Tibial artery (tissue), 4 donors: ENCODE measurements at regions not wholly inside any gene's neighbourhood (a gene's known extent, or its start where the extent isn't known, plus 50 kb on each side); places are given as distances from the start of the nearest gene placed in this dataset.

Source experiments
- DNase-seq, 2 donors: peaks; one replicate each; pipeline ENCODE4 v3.0.0-alpha.2; 2019
- H3K27ac ChIP-seq, 2 donors: fragments of 200-600 bp; sonication (generic) in 1 of 2; 1 replicate in 1 of 2; 2 replicates in 1 of 2; pipeline ENCODE4 v1.5.1; 2018 to 2019; ENCODE audit warnings: mild to moderate bottlenecking in 1 of 2
- H3K27me3 ChIP-seq, 2 donors: fragments of 200-600 bp; sonication (generic) in 1 of 2; one replicate each; pipeline versions ENCODE4 v1.5.1 to v1.6.0; 2016 to 2019
- H3K36me3 ChIP-seq, 3 donors: fragments of 200-600 bp; sonication (generic) in 2 of 3; one replicate each; pipeline ENCODE4 v1.5.1; 2016 to 2019; ENCODE audit warnings: mild to moderate bottlenecking in 2 of 3
- H3K4me1 ChIP-seq, 4 donors: fragments of 200-600 bp; sonication (generic) in 2 of 4; 1 replicate in 3 of 4; 2 replicates in 1 of 4; pipeline ENCODE4 v1.5.1; 2016 to 2019
- H3K4me3 ChIP-seq, 2 donors: fragments of 200-600 bp; sonication (generic) in 1 of 2; 1 replicate in 1 of 2; 2 replicates in 1 of 2; pipeline ENCODE4 v1.5.1; 2018 to 2019; ENCODE audit warnings: mild to moderate bottlenecking in 2 of 2
- H3K9me3 ChIP-seq, 3 donors: fragments of 200-600 bp; sonication (generic) in 1 of 3; one replicate each; pipeline ENCODE4 v1.5.1; 2016 to 2019
- intact Hi-C: fragments of 100-400 bp; cut with DNase I; formaldehyde crosslinking; loops from one replicate; pipeline ENCODE4 v1.15.0; 2023; ENCODE audit warnings: low total_unique reads
- TF ChIP-seq, protein P1 (sequence below), 2 experiments: fragments of 200-600 bp in 1 of 2; fragments of 450-650 bp in 1 of 2; IDR thresholded peaks; one replicate each; pipeline ENCODE4 v1.5.1; 2017 to 2019; ENCODE audit warnings: antibody characterized with exemption in 2 of 2, mild to moderate bottlenecking in 1 of 2, moderate library complexity in 1 of 2

DNA sequence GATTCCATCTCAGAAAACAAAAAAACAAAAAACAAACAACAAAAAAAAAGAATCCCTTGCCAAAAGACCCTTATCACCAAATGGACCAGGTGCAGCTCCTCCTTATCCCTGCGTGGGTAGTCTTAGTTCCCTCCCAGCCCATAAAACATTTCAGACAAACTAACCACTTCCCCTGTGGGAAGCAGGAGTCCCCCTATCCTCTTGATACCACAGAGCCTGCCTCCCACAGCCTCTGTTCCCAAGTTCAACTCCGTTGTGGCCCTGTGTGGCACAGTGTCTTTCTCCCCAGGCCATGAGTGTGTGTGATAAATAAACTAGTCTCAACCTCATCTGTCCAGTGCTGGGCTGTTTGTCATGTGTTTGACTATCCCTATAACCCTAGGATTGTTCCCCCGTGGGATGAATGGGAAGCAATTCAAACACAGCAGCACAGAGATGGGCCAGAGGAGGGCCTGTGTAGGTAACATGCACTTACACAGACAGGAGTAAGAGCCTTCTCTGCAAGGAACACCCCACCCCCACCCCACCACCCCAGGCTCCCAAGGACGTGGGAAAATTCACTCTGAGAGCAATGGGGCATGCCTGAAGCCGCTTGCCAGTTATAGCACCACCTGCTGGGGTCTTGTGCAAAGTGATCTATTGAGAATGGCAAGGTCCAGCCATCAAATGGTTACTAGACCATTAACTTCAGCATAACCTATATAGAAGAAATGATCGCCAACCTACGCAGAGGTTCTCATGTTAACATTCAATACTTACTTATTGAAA, 147.1 kb upstream of the GHITM start:
- H3K36me3 ChIP-seq: no peaks in the 10 kb centered on the region
- H3K4me1 ChIP-seq: no peaks in the 10 kb centered on the region
- H3K27ac ChIP-seq: no peak overlapping the region
- intact Hi-C loops: no loop called here
- TF ChIP-seq, protein P1, sequence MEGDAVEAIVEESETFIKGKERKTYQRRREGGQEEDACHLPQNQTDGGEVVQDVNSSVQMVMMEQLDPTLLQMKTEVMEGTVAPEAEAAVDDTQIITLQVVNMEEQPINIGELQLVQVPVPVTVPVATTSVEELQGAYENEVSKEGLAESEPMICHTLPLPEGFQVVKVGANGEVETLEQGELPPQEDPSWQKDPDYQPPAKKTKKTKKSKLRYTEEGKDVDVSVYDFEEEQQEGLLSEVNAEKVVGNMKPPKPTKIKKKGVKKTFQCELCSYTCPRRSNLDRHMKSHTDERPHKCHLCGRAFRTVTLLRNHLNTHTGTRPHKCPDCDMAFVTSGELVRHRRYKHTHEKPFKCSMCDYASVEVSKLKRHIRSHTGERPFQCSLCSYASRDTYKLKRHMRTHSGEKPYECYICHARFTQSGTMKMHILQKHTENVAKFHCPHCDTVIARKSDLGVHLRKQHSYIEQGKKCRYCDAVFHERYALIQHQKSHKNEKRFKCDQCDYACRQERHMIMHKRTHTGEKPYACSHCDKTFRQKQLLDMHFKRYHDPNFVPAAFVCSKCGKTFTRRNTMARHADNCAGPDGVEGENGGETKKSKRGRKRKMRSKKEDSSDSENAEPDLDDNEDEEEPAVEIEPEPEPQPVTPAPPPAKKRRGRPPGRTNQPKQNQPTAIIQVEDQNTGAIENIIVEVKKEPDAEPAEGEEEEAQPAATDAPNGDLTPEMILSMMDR (IDR thresholded peaks at IDR 0.05): no peak
- H3K4me3 ChIP-seq: no peak overlapping the region
- no peaks in the 10 kb centered on the region for H3K9me3 ChIP-seq
- no peak for DNase-seq
- no peaks in the 10 kb centered on the region for H3K27me3 ChIP-seq

DNA sequence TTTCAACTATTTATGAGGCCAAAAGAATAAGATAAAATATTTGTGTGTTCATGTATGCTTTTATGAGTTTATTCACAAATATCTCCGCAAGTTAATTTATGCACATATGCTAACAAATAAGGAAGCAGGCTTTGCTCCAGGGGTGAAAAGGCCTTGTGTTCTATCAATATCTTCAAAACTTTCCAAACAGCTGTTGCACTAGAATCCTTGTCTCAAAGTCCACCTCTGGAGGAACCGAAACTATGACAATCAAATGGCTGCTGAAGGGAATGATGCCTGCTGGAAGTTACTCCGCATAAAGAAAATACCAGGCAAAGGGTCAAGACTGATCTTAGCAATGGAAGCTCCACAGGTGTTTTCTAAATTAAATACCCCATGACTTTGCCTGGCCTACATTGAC, 145.0 kb upstream of the GHITM start:
- DNase-seq: no peak
- TF ChIP-seq, protein P1 (IDR thresholded peaks at IDR 0.05): no peak
- H3K27me3 ChIP-seq: no peaks in the 10 kb centered on the region

DNA sequence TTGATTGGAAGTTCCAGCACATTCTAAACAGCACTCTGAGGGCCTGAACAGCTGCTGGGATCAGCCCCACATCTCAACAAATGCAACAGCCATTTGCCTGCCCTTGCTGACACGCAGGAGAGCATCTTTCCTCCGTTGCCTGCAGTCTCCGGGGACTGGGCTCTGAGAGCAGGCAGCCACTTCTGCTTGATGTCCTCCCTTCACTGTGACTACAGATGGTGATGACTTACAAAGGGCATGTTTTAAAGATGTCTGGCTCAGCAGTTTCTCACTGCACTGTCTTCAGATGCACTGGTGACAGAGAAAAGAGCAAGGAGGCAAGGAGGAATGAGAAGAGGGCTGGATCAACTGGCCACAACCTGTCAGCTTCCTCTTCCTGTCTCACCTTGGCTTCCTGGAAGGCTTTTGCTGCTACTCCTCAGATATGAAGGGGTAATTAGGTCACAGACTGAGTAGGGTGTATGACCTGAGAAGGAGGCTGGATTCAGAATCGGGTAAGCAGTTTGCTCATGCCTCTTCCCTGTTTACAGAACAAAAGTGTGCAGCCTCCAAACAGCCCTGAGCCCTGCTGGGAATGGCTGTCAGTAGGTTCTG, 143.5 kb upstream of the GHITM start:
- H3K27ac ChIP-seq: no peak overlapping the region
- intact Hi-C loops: no loop called here
- no peaks in the 10 kb centered on the region for H3K4me1 ChIP-seq
- DNase-seq: no peak
- TF ChIP-seq, protein P1 (IDR thresholded peaks at IDR 0.05): no peak
- no peaks in the 10 kb centered on the region for H3K27me3 ChIP-seq
- no peak overlapping the region for H3K4me3 ChIP-seq
- H3K36me3 ChIP-seq: no peaks in the 10 kb centered on the region
- no peaks in the 10 kb centered on the region for H3K9me3 ChIP-seq

More for the DNA sequence above, 145.0 kb upstream of the GHITM start:
- H3K4me1 ChIP-seq: no peaks in the 10 kb centered on the region
- H3K4me3 ChIP-seq: no peak overlapping the region
- no peaks in the 10 kb centered on the region for H3K36me3 ChIP-seq
- H3K27ac ChIP-seq: no peak overlapping the region
- H3K9me3 ChIP-seq: no peaks in the 10 kb centered on the region
- intact Hi-C loops: no loop called here

DNA sequence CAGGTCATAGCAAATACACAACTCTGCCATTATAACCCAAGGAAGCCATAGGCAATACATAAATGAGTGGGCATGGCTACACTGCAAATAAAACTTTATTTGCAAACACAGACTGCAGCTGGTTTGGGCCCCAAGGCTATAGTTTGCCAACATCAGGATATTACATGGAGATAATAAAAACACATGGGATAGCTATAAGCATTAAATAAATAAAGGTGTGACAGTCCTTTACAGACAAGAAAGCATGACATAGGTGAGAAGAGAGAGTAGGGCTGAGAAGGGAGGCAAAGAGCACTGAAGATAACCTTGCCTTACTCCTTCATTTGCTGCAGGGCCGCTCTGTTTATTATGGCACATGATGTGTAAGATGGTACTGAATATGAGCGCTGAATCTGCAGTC, 135.1 kb upstream of the GHITM start:
- Histone ChIP-seq H3K36me3 (no peaks in the 10 kb centered on the region), H3K4me1 (no peaks in the 10 kb centered on the region), H3K9me3 (no peaks in the 10 kb centered on the region), H3K27ac (no peak overlapping the region), H3K27me3 (no peaks in the 10 kb centered on the region), H3K4me3 (no peak overlapping the region)
- TF ChIP-seq, protein P1 (IDR thresholded peaks at IDR 0.05): no peak
- intact Hi-C loops: no loop called here
- DNase-seq: no peak

DNA sequence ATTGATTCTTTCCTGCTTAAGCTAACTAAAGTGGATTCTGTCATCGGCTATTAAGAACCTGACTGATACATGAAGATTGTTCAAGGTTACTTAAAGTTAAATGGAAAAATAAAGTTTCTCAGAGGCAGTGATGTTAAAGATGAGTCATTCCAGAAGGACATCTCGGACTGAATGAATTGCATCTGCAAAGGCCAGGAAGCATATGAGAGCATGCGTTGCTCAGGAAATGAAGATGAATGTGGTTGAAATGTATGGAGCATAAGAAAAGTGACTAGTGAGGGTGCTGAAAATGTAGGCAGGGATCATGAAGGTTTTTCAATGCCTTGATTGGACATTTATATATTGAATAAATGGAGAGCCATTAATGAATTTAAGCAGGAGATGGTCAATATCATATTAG, 133.9 kb upstream of the GHITM start:
- TF ChIP-seq, protein P1 (IDR thresholded peaks at IDR 0.05): no peak
- no peaks in the 10 kb centered on the region for H3K9me3 ChIP-seq
- H3K4me3 ChIP-seq: no peak overlapping the region
- H3K27ac ChIP-seq: no peak overlapping the region
- no peaks in the 10 kb centered on the region for H3K4me1 ChIP-seq
- intact Hi-C loops: no loop called here
- no peak for DNase-seq
- H3K27me3 ChIP-seq: no peaks in the 10 kb centered on the region
- no peaks in the 10 kb centered on the region for H3K36me3 ChIP-seq
